Endothelial cell of umbilical vein (primary cell): ENCODE measurements at regions not wholly inside any gene's neighbourhood (a gene's known extent, or its start where the extent isn't known, plus 50 kb on each side); places are given as distances from the start of the nearest gene placed in this dataset.

Experiments
- BruUV-seq: library from RNA; stranded (reverse); fragments of 400-500 nt; replicated peaks from 2 replicates; lab custom pipeline; 2021; lab: Mats Ljungman, UMichigan
- CTCF ChIA-PET: fragments of 300-600, 350-600 bp; sonication (Branson Sonifier 250); formaldehyde crosslinking; loops from one replicate; lab custom pipeline; 2021; ENCODE audit warnings: antibody characterized with exemption, inconsistent platforms; lab: Charles Lee
- POLR2A ChIA-PET: fragments of 300-600, 350-600 bp; sonication (Branson Sonifier 250); formaldehyde crosslinking; loops from one replicate; lab custom pipeline; 2021; ENCODE audit warnings: antibody characterized with exemption, inconsistent platforms; lab: Charles Lee
- DNase-seq: peaks from one replicate; pipeline ENCODE4 v3.0.0-alpha.2; 2011; ENCODE audit warnings: low read depth, low spot score
- FAIRE-seq: peaks from 2 replicates; lab custom pipeline; 2011; peaks lifted over from hg19 to GRCh38; lab: Jason Lieb, UNC
- H2AFZ ChIP-seq: 2 replicates; pipeline ENCODE4 v1.6.0; 2012; ENCODE audit warnings: low read depth, low read length, control low read depth, inconsistent platforms
- H3K27ac ChIP-seq: 2 replicates; pipeline ENCODE4 v1.5.1; 2011; ENCODE audit warnings: low read depth, mild to moderate bottlenecking, control low read depth, low read length, moderate library complexity; ENCODE audit not compliant: insufficient read depth
- H3K27me3 ChIP-seq, 2 experiments: 2 replicates each; pipeline versions ENCODE4 v1.6.0 to v1.6.1; 2011; ENCODE audit warnings: low read length in 2 of 2, mixed read lengths in 1 of 2; ENCODE audit not compliant: control insufficient read depth in 2 of 2, insufficient read depth in 2 of 2
- H3K36me3 ChIP-seq, 2 experiments: 2 replicates in 1 of 2; 3 replicates in 1 of 2; pipeline ENCODE4 v1.5.1; 2011; ENCODE audit warnings: low read length in 2 of 2, mild to moderate bottlenecking in 1 of 2, moderate library complexity in 1 of 2; ENCODE audit not compliant: control insufficient read depth in 2 of 2, insufficient read depth in 2 of 2; ENCODE audit errors: extremely low read depth in 1 of 2
- H3K4me1 ChIP-seq: 3 replicates; pipeline ENCODE4 v1.5.1; 2011; ENCODE audit warnings: mild to moderate bottlenecking, low read length; ENCODE audit not compliant: control insufficient read depth, insufficient read depth; ENCODE audit errors: extremely low read depth
- H3K4me2 ChIP-seq: 2 replicates; pipeline ENCODE4 v1.6.1; 2011; ENCODE audit warnings: low read length, control low read depth, mixed read lengths; ENCODE audit not compliant: insufficient read depth
- H3K4me3 ChIP-seq, 3 experiments: fragments of 200-600 bp in 1 of 3; sonication (generic), shearing (Covaris generic) in 1 of 3; replicated peaks in 1 of 3; 2 replicates each; pipeline ENCODE4 v1.5.1; 2011 to 2016; ENCODE audit warnings: control low read depth in 3 of 3, low read length in 3 of 3, mild to moderate bottlenecking in 2 of 3, inconsistent platforms in 1 of 3, low read depth in 1 of 3, moderate library complexity in 1 of 3; ENCODE audit not compliant: insufficient read depth in 1 of 3
- H3K79me2 ChIP-seq: 2 replicates; pipeline ENCODE4 v1.6.0; 2012; ENCODE audit warnings: low read length, inconsistent platforms; ENCODE audit not compliant: control insufficient read depth, insufficient read depth
- H3K9ac ChIP-seq: replicated peaks from 2 replicates; pipeline ENCODE3; 2011; ENCODE audit warnings: low read length, control low read depth; ENCODE audit not compliant: insufficient read depth; ENCODE audit errors: extremely low read depth
- H3K9me1 ChIP-seq: replicated peaks from 3 replicates; pipeline ENCODE4 v1.6.0; 2011; ENCODE audit warnings: mild to moderate bottlenecking, low read length; ENCODE audit not compliant: control insufficient read depth, insufficient read depth; ENCODE audit errors: extremely low read depth
- H3K9me3 ChIP-seq: replicated peaks from 2 replicates; pipeline ENCODE4 v1.5.1; 2012; ENCODE audit warnings: low read length, inconsistent platforms; ENCODE audit not compliant: control insufficient read depth, insufficient read depth
- H4K20me1 ChIP-seq: replicated peaks from 2 replicates; pipeline ENCODE3; 2011; ENCODE audit warnings: mild to moderate bottlenecking, low read length; ENCODE audit not compliant: control insufficient read depth, insufficient read depth; ENCODE audit errors: extremely low read depth
- EZH2 ChIP-seq: IDR thresholded peaks from 2 replicates; pipeline ENCODE4 v1.6.1; 2012; ENCODE audit warnings: borderline replicate concordance, low read depth, mild to moderate bottlenecking, moderate library complexity, low read length, inconsistent platforms; ENCODE audit not compliant: severe bottlenecking
- FOS ChIP-seq: IDR thresholded peaks from 2 replicates; pipeline ENCODE4 v1.6.1; 2011; ENCODE audit warnings: mild to moderate bottlenecking, low read length, moderate library complexity, borderline replicate concordance; ENCODE audit not compliant: insufficient read depth
- GATA2 ChIP-seq: IDR thresholded peaks from 2 replicates; pipeline ENCODE4 v1.7.0; 2011; ENCODE audit warnings: low read depth, mild to moderate bottlenecking, moderate library complexity, mixed read lengths, low read length; ENCODE audit not compliant: insufficient read length, insufficient read depth
- JUN ChIP-seq: IDR thresholded peaks from 2 replicates; pipeline ENCODE4 v1.6.1; 2011; ENCODE audit warnings: borderline replicate concordance, low read depth; ENCODE audit not compliant: insufficient read length, insufficient read depth
- MAX ChIP-seq: IDR thresholded peaks from 2 replicates; pipeline ENCODE4 v1.6.1; 2011; ENCODE audit not compliant: insufficient read depth, insufficient read length
- MYC ChIP-seq: IDR thresholded peaks from one replicate; pipeline ENCODE4 v1.6.1; 2011; ENCODE audit warnings: mild to moderate bottlenecking, low read depth, low read length
- POLR2A ChIP-seq: IDR thresholded peaks from 2 replicates; pipeline ENCODE4 v1.6.1; 2012; ENCODE audit warnings: low read depth, mild to moderate bottlenecking, control low read depth, low read length
- POLR2AphosphoS5 ChIP-seq: IDR thresholded peaks from 2 replicates; pipeline ENCODE4 v1.6.1; 2012; ENCODE audit warnings: low read depth, mild to moderate bottlenecking, control low read depth, low read length, moderate library complexity; ENCODE audit not compliant: insufficient read depth
- dilution Hi-C: fragments of 300-500 bp; cut with MboI; formaldehyde crosslinking; loops from one replicate; pipeline ENCODE4 v1.15.0; 2019; ENCODE audit warnings: low sequenced_read_pairs; ENCODE audit not compliant: extremely low pct_ligation_motif_present
- intact Hi-C: fragments of 100-400 bp; cut with micrococcal nuclease; formaldehyde crosslinking; loops from one replicate; pipeline ENCODE4 v1.10.0; 2022
- TF ChIP-seq, protein P1 (sequence below), 2 donors: IDR thresholded peaks; 1 replicate in 1 of 2; 2 replicates in 1 of 2; pipeline ENCODE4 v1.5.1; 2011; ENCODE audit warnings: low read length in 2 of 2, mild to moderate bottlenecking in 2 of 2, moderate library complexity in 2 of 2, control low read depth in 1 of 2, inconsistent platforms in 1 of 2, low read depth in 1 of 2; ENCODE audit not compliant: insufficient read depth in 1 of 2; ENCODE audit errors: extremely low read depth in 1 of 2

DNA sequence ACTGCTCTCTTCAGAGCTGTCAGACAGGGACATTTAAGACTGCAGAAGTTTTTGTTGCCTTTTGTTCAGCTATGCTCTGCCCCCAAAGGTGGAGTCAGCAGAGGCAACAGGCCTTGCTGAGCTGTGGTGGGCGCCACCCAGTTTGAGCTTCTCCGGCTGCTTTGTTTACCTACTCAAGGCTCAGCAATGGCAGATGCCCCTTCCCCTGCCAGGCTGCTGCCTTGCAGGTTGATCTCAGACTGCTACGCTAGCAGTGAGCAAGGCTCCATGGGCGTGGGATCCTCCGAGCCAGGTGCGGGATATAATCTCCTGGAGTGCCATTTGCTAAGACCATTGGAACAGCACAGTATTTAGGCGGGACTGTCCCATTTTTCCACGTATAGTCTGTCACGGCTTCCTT is 371.4 kb upstream of the AMOT start:
- Histone ChIP-seq H3K36me3 (no peaks in the 10 kb centered on the region), H3K9ac (no peak overlapping the region), H3K27me3 (no peaks in the 10 kb centered on the region), H3K9me1 (no peaks in the 10 kb centered on the region), H4K20me1 (no peaks in the 10 kb centered on the region), H3K79me2 (no peaks in the 10 kb centered on the region), H2AFZ (no peak overlapping the region), H3K27ac (no peak overlapping the region), H3K4me1 (no peaks in the 10 kb centered on the region), H3K9me3 (no peaks in the 10 kb centered on the region), H3K4me3 (no peak overlapping the region), H3K4me2 (no peak overlapping the region)
- TF ChIP-seq POLR2A (no peak), MAX (no peak), GATA2 (no peak)
- no peak for DNase-seq
- dilution Hi-C loops = no loop called here
- BruUV-seq = no TSS peak
- CTCF ChIA-PET = no interaction called here
- POLR2A ChIA-PET = no interaction called here
- intact Hi-C loops = no loop called here
- FAIRE-seq = no peak

DNA sequence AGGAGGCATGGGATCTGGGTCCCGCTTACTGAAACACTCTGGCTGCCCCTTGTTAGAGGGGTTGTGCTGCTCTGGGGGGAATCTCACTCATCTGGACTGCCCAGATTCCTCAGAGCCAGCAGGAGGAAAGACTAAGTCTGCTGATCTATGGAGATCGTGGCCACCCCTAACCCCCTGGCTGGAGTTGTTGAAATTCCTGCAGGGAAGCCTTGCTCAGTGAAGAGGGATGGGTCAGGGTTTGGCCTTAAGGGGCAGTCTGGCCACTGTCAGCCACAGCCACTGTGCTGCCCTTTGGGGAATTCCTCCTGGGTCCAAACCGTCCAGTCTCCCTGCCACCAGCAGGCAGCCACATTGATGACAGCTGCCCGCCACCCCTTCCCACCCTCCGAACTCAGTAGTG is 362.0 kb upstream of the AMOT start:
- Histone ChIP-seq H3K4me2 (no peak overlapping the region), H2AFZ (no peak overlapping the region), H3K27me3 (no peaks in the 10 kb centered on the region), H3K27ac (no peak overlapping the region), H4K20me1 (no peaks in the 10 kb centered on the region), H3K4me1 (no peaks in the 10 kb centered on the region), H3K9me1 (no peaks in the 10 kb centered on the region), H3K79me2 (no peaks in the 10 kb centered on the region), H3K9ac (no peak overlapping the region), H3K9me3 (no peaks in the 10 kb centered on the region), H3K36me3 (no peaks in the 10 kb centered on the region), H3K4me3 (no peak overlapping the region)
- ChIA-PET CTCF (no interaction called here), POLR2A (no interaction called here)
- no TSS peak for BruUV-seq
- dilution Hi-C loops = no loop called here
- DNase-seq = no peak
- no peak for FAIRE-seq
- TF ChIP-seq GATA2 = no peak
- no peak for TF ChIP-seq POLR2A
- no peak for TF ChIP-seq POLR2AphosphoS5
- no peak for TF ChIP-seq MYC
- TF ChIP-seq JUN = no peak
- TF ChIP-seq EZH2 = no peak
- TF ChIP-seq FOS = no peak
- TF ChIP-seq MAX = no peak
- TF ChIP-seq, protein P1, sequence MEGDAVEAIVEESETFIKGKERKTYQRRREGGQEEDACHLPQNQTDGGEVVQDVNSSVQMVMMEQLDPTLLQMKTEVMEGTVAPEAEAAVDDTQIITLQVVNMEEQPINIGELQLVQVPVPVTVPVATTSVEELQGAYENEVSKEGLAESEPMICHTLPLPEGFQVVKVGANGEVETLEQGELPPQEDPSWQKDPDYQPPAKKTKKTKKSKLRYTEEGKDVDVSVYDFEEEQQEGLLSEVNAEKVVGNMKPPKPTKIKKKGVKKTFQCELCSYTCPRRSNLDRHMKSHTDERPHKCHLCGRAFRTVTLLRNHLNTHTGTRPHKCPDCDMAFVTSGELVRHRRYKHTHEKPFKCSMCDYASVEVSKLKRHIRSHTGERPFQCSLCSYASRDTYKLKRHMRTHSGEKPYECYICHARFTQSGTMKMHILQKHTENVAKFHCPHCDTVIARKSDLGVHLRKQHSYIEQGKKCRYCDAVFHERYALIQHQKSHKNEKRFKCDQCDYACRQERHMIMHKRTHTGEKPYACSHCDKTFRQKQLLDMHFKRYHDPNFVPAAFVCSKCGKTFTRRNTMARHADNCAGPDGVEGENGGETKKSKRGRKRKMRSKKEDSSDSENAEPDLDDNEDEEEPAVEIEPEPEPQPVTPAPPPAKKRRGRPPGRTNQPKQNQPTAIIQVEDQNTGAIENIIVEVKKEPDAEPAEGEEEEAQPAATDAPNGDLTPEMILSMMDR (IDR thresholded peaks at IDR 0.05; ENCODE audit: extremely low read depth in 1 of 2, insufficient read depth in 1 of 2, low read depth in 1 of 2, low read length in 2 of 2) = no peak
- intact Hi-C loops = no loop called here
